HG02970 (cell line): ENCODE measurements at regions not wholly inside any gene's neighbourhood (a gene's known extent, or its start where the extent isn't known, plus 50 kb on each side); places are given as distances from the start of the nearest gene placed in this dataset.
"Not testable (repeated sequence)": the region's sequence is repeated elsewhere in the genome, so short reads cannot be mapped to it uniquely, and the experiment has no call there.

Experiments
- ATAC-seq: cut with Tn5 transposase; IDR thresholded peaks from one replicate; pipeline ENCODE4 v1.9.1; 2021; ENCODE audit warnings: mild to moderate bottlenecking, moderate library complexity, moderate number of reproducible peaks; ENCODE audit not compliant: unreplicated experiment, low FRiP score

- ATAC-seq: no peak
These were observed 958.6 kb downstream of the NXPH1 start for GRCh38 chr7:9391984-9392383.

- not testable (repeated sequence) for ATAC-seq
These were observed 971.0 kb downstream of the NXPH1 start for GRCh38 chr7:9404386-9404785.

GRCh38 chr7:9407816-9408215 lies 974.4 kb downstream of the NXPH1 start:
- ATAC-seq: no peak

- no peak for ATAC-seq
These were observed 1020.1 kb downstream of the NXPH1 start for GRCh38 chr7:9453521-9453920.

- ATAC-seq: no peak
These were observed 1055.1 kb downstream of the NXPH1 start for GRCh38 chr7:9488555-9488954.

GRCh38 chr7:9498303-9498702 lies 1064.9 kb downstream of the NXPH1 start:
- ATAC-seq: peak; percentile 69

- ATAC-seq: no peak
These were observed 1068.9 kb downstream of the NXPH1 start for GRCh38 chr7:9502269-9502668.

GRCh38 chr7:9504678-9505077 lies 1071.3 kb downstream of the NXPH1 start:
- no peak for ATAC-seq

- no peak for ATAC-seq
These were observed 1072.1 kb downstream of the NXPH1 start for GRCh38 chr7:9505516-9505915.

- no peak for ATAC-seq
These were observed 1073.9 kb downstream of the NXPH1 start for GRCh38 chr7:9507290-9507689.

GRCh38 chr7:9516662-9517061 lies 1083.3 kb downstream of the NXPH1 start:
- no peak for ATAC-seq

- ATAC-seq: no peak
These were observed 1090.2 kb downstream of the NXPH1 start for GRCh38 chr7:9523579-9523978.

GRCh38 chr7:9552431-9552830 lies 1119.0 kb downstream of the NXPH1 start:
- not testable (repeated sequence) for ATAC-seq

GRCh38 chr7:9557853-9558252 lies 1124.4 kb downstream of the NXPH1 start:
- ATAC-seq: no peak

GRCh38 chr7:9575716-9576115 lies 1142.3 kb downstream of the NXPH1 start:
- ATAC-seq: no peak

GRCh38 chr7:9582824-9583223 lies 1149.4 kb downstream of the NXPH1 start:
- no peak for ATAC-seq

- no peak for ATAC-seq
These were observed 1165.0 kb downstream of the NXPH1 start for GRCh38 chr7:9598411-9598810.

GRCh38 chr7:9600974-9601373 lies 1167.6 kb downstream of the NXPH1 start:
- ATAC-seq: no peak

GRCh38 chr7:9603291-9603690 lies 1169.9 kb downstream of the NXPH1 start:
- no peak for ATAC-seq

- ATAC-seq: no peak
These were observed 1175.2 kb downstream of the NXPH1 start for GRCh38 chr7:9608560-9608959.

GRCh38 chr7:9620899-9621298 lies 1187.5 kb downstream of the NXPH1 start:
- not testable (repeated sequence) for ATAC-seq

- not testable (repeated sequence) for ATAC-seq
These were observed 1188.0 kb downstream of the NXPH1 start for GRCh38 chr7:9621306-9621902.

GRCh38 chr7:9621927-9622326 lies 1188.5 kb downstream of the NXPH1 start:
- no peak for ATAC-seq
